ENCODE measurements at regions not wholly inside any gene's neighbourhood (a gene's known extent, or its start where the extent isn't known, plus 50 kb on each side); places are given as distances from the start of the nearest gene placed in this dataset.

GRCh38 chr4:174096999-174097398 is 186.5 kb downstream of the FBXO8 start:
- TF ChIP-seq CTCF (IDR thresholded peaks at IDR 0.05; ENCODE audit: borderline replicate concordance, insufficient read depth, low read depth, low read length): no peak
- H3K4me3 ChIP-seq (ENCODE audit: low read depth, low read length): no peak overlapping the region

DNA sequence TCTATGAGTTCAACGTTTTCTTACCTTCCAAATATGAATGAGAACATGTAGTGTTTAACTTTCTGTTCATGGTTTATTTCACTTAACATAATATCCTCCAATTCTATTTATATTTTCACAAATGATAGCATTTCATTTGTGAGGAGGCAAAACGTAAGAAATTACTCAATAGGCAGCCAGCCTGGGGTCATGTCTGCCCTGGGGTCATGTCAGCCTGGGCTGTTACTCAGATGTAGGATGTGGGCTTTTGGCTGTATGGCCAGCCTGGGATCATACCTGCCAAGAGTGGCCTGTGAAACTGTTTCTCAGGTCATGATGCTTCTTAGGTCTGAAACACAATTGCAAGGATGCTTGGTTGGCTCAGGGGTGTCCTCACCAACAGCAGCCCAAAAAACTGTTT is 187.0 kb downstream of the FBXO8 start:
- H3K4me3 ChIP-seq (ENCODE audit: low read depth, low read length): no peak overlapping the region
- no peak for TF ChIP-seq CTCF (IDR thresholded peaks at IDR 0.05; ENCODE audit: borderline replicate concordance, insufficient read depth, low read depth, low read length)

- TF ChIP-seq CTCF (IDR thresholded peaks at IDR 0.05; ENCODE audit: borderline replicate concordance, insufficient read depth, low read depth, low read length): no peak
- H3K4me3 ChIP-seq (ENCODE audit: low read depth, low read length): no peak overlapping the region
These were observed 192.3 kb downstream of the FBXO8 start for GRCh38 chr4:174091130-174091529.

- TF ChIP-seq CTCF (IDR thresholded peaks at IDR 0.05; ENCODE audit: borderline replicate concordance, insufficient read depth, low read depth, low read length): no peak
- no peak overlapping the region for H3K4me3 ChIP-seq (ENCODE audit: low read depth, low read length)
These were observed 193.8 kb downstream of the FBXO8 start for GRCh38 chr4:174089711-174090110.

- TF ChIP-seq CTCF (IDR thresholded peaks at IDR 0.05; ENCODE audit: borderline replicate concordance, insufficient read depth, low read depth, low read length): no peak
- H3K4me3 ChIP-seq (ENCODE audit: low read depth, low read length): no peak overlapping the region
These were observed 194.7 kb downstream of the FBXO8 start for GRCh38 chr4:174088795-174089194.

DNA sequence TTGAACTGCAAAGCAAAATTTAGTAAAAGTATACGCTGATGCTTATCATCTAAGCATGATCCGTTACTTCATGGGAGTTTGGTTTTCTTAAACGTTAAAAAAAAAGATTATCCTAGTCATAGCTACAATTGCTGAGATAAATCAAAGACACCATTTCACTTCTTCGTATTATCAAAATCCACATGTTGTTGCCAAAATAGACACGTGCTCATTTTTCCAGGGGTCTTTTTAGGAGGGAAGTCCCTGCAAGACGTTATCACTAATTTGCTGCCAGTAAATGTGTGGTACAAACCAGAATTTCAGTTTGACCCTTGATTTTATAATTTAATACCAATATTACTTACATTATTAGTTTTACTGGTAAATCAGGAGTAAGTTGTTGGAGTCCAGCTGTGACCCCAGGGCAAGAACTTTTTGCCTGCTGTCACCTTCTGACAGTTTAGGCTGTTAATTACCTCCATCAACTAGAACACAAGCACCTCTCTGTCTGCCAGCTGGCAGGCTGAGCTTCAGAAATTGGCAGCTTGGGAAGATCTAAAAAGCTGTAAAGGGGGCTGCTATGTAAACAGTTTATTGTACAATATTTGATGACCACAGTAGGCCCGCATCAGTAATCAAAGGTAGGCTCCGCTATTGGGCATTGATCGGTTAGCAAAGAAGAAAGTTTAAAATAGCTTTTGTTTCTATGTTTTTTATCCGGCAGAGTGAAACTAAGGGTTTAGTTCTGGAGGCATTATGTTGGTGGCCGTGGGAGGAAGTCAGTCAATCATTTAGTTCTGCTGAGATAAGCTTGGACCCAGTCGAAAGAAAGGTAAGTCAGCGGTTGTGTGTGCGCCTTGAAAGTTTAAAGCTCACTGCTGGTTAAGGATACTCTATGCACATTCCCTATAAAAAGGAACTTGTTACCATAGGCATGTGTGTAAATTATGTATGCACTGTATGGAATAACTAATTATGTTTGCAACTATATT is 196.4 kb downstream of the FBXO8 start:
- H3K4me3 ChIP-seq (ENCODE audit: low read depth, low read length): no peak overlapping the region
- TF ChIP-seq CTCF (IDR thresholded peaks at IDR 0.05; ENCODE audit: borderline replicate concordance, insufficient read depth, low read depth, low read length): no peak

DNA sequence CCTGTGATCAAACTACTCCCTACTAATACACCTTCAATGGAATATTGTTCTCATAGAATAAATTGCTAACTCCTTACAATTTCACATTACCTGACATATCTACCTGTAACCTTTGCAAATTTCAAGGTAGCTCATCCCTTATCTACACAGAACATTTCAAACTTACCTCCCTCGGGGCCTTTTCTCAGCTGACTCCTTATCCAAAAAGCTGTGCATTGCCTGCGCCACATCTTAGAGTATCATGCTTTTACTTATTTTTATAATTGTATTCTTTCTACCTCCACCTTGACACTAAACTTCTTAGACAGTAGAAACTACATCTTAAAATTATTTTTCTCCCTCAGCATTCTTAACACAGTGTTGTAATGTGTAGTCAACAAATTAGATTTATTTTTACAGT is 198.5 kb downstream of the FBXO8 start:
- no peak overlapping the region for H3K4me3 ChIP-seq (ENCODE audit: low read depth, low read length)
- no peak for TF ChIP-seq CTCF (IDR thresholded peaks at IDR 0.05; ENCODE audit: borderline replicate concordance, insufficient read depth, low read depth, low read length)
